Hepatocyte (in vitro differentiated cells): ENCODE measurements at regions not wholly inside any gene's neighbourhood (a gene's known extent, or its start where the extent isn't known, plus 50 kb on each side); places are given as distances from the start of the nearest gene placed in this dataset.
"Not testable (repeated sequence)": the region's sequence is repeated elsewhere in the genome, so short reads cannot be mapped to it uniquely, and the experiment has no call there.

ENCODE experiments used
- DNase-seq: peaks from one replicate; pipeline ENCODE4 v3.0.0-alpha.2; 2016; ENCODE audit warnings: low spot score
- H2AFZ ChIP-seq: fragments of 200-600 bp; sonication (generic); 2 replicates; pipeline ENCODE4 v1.6.0; 2016; ENCODE audit warnings: antibody characterized with exemption, mild to moderate bottlenecking
- H3K27ac ChIP-seq: fragments of 200-600 bp; sonication (generic); 2 replicates; pipeline ENCODE4 v1.5.1; 2016; ENCODE audit warnings: mild to moderate bottlenecking
- H3K27me3 ChIP-seq: fragments of 200-600 bp; sonication (generic); 2 replicates; pipeline ENCODE4 v1.6.1; 2016
- H3K36me3 ChIP-seq: fragments of 200-600 bp; sonication (generic); replicated peaks from 2 replicates; pipeline ENCODE4 v1.5.1; 2016; ENCODE audit warnings: low read depth; ENCODE audit not compliant: insufficient read depth
- H3K4me1 ChIP-seq: fragments of 200-600 bp; sonication (generic); 2 replicates; pipeline ENCODE4 v1.5.1; 2016; ENCODE audit warnings: mild to moderate bottlenecking, moderate library complexity; ENCODE audit not compliant: insufficient read depth
- H3K4me2 ChIP-seq: fragments of 200-600 bp; sonication (generic); 2 replicates; pipeline ENCODE4 v1.6.0; 2016
- H3K4me3 ChIP-seq: fragments of 200-600 bp; sonication (generic); 2 replicates; pipeline ENCODE4 v1.5.1; 2016; ENCODE audit warnings: mild to moderate bottlenecking
- H3K79me2 ChIP-seq: fragments of 200-600 bp; sonication (generic); 2 replicates; pipeline ENCODE4 v1.6.0; 2017; ENCODE audit warnings: mild to moderate bottlenecking
- H3K9me2 ChIP-seq: fragments of 200-600 bp; sonication (generic); replicated peaks from 2 replicates; pipeline ENCODE4 v1.6.0; 2017; ENCODE audit warnings: mild to moderate bottlenecking; ENCODE audit not compliant: insufficient read depth
- H3K9me3 ChIP-seq: fragments of 200-600 bp; sonication (generic); 2 replicates; pipeline ENCODE4 v1.5.1; 2016; ENCODE audit warnings: low read depth, mild to moderate bottlenecking
- H4K20me1 ChIP-seq: fragments of 200-600 bp; sonication (generic); 2 replicates; pipeline ENCODE4 v1.6.0; 2016; ENCODE audit warnings: mild to moderate bottlenecking; ENCODE audit not compliant: insufficient read depth, poor library complexity, severe bottlenecking
- CTCF ChIP-seq: fragments of 200-600 bp; sonication (generic); IDR thresholded peaks from 2 replicates; pipeline ENCODE4 v1.5.1; 2016; ENCODE audit warnings: antibody characterized with exemption, mild to moderate bottlenecking; ENCODE audit not compliant: poor library complexity
- EZH2 ChIP-seq: fragments of 200-600 bp; sonication (generic); IDR thresholded peaks from 2 replicates; pipeline ENCODE4 v1.6.1; 2016; ENCODE audit warnings: antibody characterized with exemption, mild to moderate bottlenecking, borderline replicate concordance
- EZH2phosphoT487 ChIP-seq: fragments of 200-600 bp; sonication (generic); IDR thresholded peaks from one replicate; pipeline ENCODE4 v1.6.1; 2018; ENCODE audit warnings: antibody characterized with exemption, mild to moderate bottlenecking, low read depth, moderate library complexity; ENCODE audit not compliant: unreplicated experiment, severe bottlenecking
- WGBS: methylation state at CpG from one replicate; pipeline ENCODE4 v1.1.6; 2016; ENCODE audit warnings: low lambda C conversion rate; ENCODE audit errors: missing lambda C conversion rate; 5-methylcytosine and 5-hydroxymethylcytosine counted together

DNA sequence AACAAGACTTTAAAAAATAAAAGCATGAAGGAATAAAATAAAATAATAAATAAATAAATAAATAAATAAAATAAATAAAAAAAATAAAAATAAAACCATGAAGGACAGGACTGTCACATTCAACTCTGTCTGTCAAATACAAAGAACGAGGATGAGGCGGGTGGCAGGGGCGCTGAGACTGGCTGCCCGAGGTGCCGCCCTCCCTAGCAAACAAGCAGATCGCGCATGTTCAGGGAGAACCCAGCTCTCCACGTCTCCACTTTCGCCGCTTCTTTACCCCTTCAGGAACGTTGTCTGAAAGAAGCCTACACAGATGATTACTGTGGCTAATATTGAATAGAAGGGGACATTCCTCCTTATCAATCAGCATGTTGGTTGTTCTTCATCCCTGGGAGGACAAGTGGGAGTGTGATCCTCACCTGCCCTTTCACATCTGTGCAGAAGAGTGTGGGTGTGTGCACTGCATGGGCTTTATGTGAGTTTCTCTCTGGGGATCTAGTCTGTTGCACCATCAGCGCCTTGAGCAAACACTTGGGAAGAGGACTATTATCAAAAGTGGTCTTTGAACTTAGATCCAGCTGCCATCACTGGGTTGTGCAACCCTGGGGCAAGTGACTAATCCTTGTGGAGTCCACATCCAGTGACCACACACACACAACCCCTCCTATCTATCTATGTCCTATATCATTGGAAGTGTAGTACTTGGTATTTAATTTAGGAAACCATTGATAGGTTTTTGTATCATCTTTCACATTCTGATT lies 399.2 kb downstream of the IRX2 start:
- no peaks in the 10 kb centered on the region for H3K9me3 ChIP-seq
- no peaks in the 10 kb centered on the region for H3K79me2 ChIP-seq
- H3K4me3 ChIP-seq = no peak overlapping the region
- WGBS = 88% methylated on average over 12 of the region's 12 CpGs
- no peaks in the 10 kb centered on the region for H3K4me1 ChIP-seq
- H4K20me1 ChIP-seq = no peaks in the 10 kb centered on the region
- no peaks in the 10 kb centered on the region for H3K9me2 ChIP-seq
- no peak overlapping the region for H3K4me2 ChIP-seq
- H3K27me3 ChIP-seq = no peaks in the 10 kb centered on the region
- TF ChIP-seq EZH2 (no peak), CTCF (no peak), EZH2phosphoT487 (no peak)
- H3K36me3 ChIP-seq = no peaks in the 10 kb centered on the region
- peak overlapping the region; percentile 42 for H3K27ac ChIP-seq
- H2AFZ ChIP-seq = no peak overlapping the region
- peak; percentile 58 for DNase-seq

GRCh38 chr5:2349768-2350167 lies 401.7 kb downstream of the IRX2 start:
- H3K27me3 ChIP-seq, H3K4me2 ChIP-seq: not testable (repeated sequence)
- 100% methylated on average over 1 of the region's 1 CpG for WGBS

GRCh38 chr5:2338686-2339085 lies 412.8 kb downstream of the IRX2 start:
- H3K36me3 ChIP-seq = no peaks in the 10 kb centered on the region
- WGBS = 92% methylated on average over 20 of the region's 20 CpGs
- no peaks in the 10 kb centered on the region for H3K79me2 ChIP-seq
- TF ChIP-seq EZH2 (no peak), EZH2phosphoT487 (no peak), CTCF (no peak)
- H2AFZ ChIP-seq = no peak overlapping the region
- H3K27ac ChIP-seq = no peak overlapping the region
- H3K9me3 ChIP-seq = no peaks in the 10 kb centered on the region
- H3K4me3 ChIP-seq = no peak overlapping the region
- H3K27me3 ChIP-seq = no peaks in the 10 kb centered on the region
- DNase-seq = no peak
- no peak overlapping the region for H3K4me2 ChIP-seq
- H3K9me2 ChIP-seq = no peaks in the 10 kb centered on the region
- H3K4me1 ChIP-seq = no peaks in the 10 kb centered on the region
- no peaks in the 10 kb centered on the region for H4K20me1 ChIP-seq

More at GRCh38 chr5:2349768-2350167, 401.7 kb downstream of the IRX2 start:
- not testable (repeated sequence) for H3K4me3 ChIP-seq, H3K79me2 ChIP-seq, H3K9me3 ChIP-seq, H3K27ac ChIP-seq, H3K9me2 ChIP-seq, H4K20me1 ChIP-seq, H2AFZ ChIP-seq, H3K4me1 ChIP-seq, H3K36me3 ChIP-seq, DNase-seq

DNA sequence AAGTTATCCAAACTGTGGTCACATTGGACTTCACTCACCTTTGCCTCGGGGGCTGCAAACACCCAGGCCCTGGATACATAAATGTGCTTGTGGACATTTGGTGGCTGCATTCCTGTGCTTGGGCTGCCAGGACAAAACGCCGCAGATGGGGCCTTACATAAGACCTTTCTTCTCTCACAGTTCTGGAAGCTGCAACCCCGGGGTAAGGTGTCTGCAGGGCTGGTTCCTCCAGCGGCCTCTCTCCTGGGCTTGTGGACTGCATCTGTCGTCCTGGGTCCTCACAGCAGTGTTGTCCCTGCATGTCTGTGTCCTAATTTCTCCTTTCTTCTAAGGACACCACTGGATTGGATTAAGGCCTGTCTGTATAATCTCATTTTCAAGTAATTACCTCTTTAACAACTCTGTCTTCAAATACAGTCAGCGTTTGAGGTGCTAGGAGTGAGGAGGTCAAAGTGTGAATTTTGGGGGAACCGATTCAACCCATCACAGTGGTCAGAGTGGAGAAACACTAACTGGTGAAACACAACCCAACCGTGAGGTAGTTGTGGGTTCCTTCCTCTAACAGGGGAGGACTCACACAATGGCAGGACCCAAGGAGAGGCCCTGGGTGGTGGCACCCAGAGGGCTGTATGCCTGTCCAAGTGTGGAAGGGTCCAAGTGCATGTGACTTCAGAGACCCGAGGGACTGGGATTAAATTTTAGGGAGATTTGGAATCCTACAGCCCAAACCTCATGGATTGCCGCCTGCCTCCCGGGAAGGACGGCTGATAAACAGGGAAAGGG lies 415.6 kb downstream of the IRX2 start:
- Histone ChIP-seq H3K27ac (no peak overlapping the region), H3K4me2 (no peak overlapping the region), H2AFZ (no peak overlapping the region), H3K9me2 (no peaks in the 10 kb centered on the region), H3K36me3 (no peaks in the 10 kb centered on the region), H3K4me3 (no peak overlapping the region), H3K9me3 (no peaks in the 10 kb centered on the region), H4K20me1 (no peaks in the 10 kb centered on the region), H3K27me3 (no peaks in the 10 kb centered on the region), H3K79me2 (no peaks in the 10 kb centered on the region), H3K4me1 (no peaks in the 10 kb centered on the region)
- TF ChIP-seq EZH2 (no peak), CTCF (no peak), EZH2phosphoT487 (no peak)
- 85% methylated on average over 13 of the region's 13 CpGs for WGBS
- DNase-seq = no peak
